HG03575 (cell line): ENCODE measurements at regions not wholly inside any gene's neighbourhood (a gene's known extent, or its start where the extent isn't known, plus 50 kb on each side); places are given as distances from the start of the nearest gene placed in this dataset.
"Not testable (repeated sequence)": the region's sequence is repeated elsewhere in the genome, so short reads cannot be mapped to it uniquely, and the experiment has no call there.

ENCODE experiments used
- ATAC-seq: cut with Tn5 transposase; IDR thresholded peaks from one replicate; pipeline ENCODE4 v1.9.1; 2021; ENCODE audit not compliant: unreplicated experiment, insufficient number of reproducible peaks, low FRiP score; ENCODE audit errors: extremely low read depth

- ATAC-seq, result not testable (repeated sequence)
Measured at GRCh38 chr15:20473465-20473864, 68.1 kb downstream of the GOLGA6L6 start.

GRCh38 chr15:20472983-20473382 is 68.6 kb downstream of the GOLGA6L6 start:
- not testable (repeated sequence) for ATAC-seq

- not testable (repeated sequence) for ATAC-seq
Measured at GRCh38 chr15:20470810-20471209, 70.8 kb downstream of the GOLGA6L6 start.

- not testable (repeated sequence) for ATAC-seq
Measured at GRCh38 chr15:20441138-20441537, 100.5 kb downstream of the GOLGA6L6 start.

GRCh38 chr15:20440390-20440789 is 101.2 kb downstream of the GOLGA6L6 start:
- not testable (repeated sequence) for ATAC-seq

- ATAC-seq, result not testable (repeated sequence)
Measured at GRCh38 chr15:20439111-20439510, 102.5 kb downstream of the GOLGA6L6 start.

- ATAC-seq, result not testable (repeated sequence)
Measured at GRCh38 chr15:20438255-20438654, 103.3 kb downstream of the GOLGA6L6 start.

- not testable (repeated sequence) for ATAC-seq
Measured at GRCh38 chr15:20433468-20433867, 108.1 kb downstream of the GOLGA6L6 start.

GRCh38 chr15:20430495-20430894 is 111.1 kb downstream of the GOLGA6L6 start:
- ATAC-seq, result not testable (repeated sequence)

GRCh38 chr15:20420710-20421109 is 120.9 kb downstream of the GOLGA6L6 start:
- not testable (repeated sequence) for ATAC-seq

- not testable (repeated sequence) for ATAC-seq
Measured at GRCh38 chr15:20416618-20417017, 125.0 kb downstream of the GOLGA6L6 start.

GRCh38 chr15:20409667-20410198 is 131.9 kb downstream of the GOLGA6L6 start:
- ATAC-seq, result not testable (repeated sequence)

- no peak for ATAC-seq
Measured at GRCh38 chr15:20409247-20409646, 132.4 kb downstream of the GOLGA6L6 start.

- ATAC-seq, result no peak
Measured at GRCh38 chr15:20407553-20407952, 134.0 kb downstream of the GOLGA6L6 start.

GRCh38 chr15:20404571-20404970 is 137.0 kb downstream of the GOLGA6L6 start:
- not testable (repeated sequence) for ATAC-seq

GRCh38 chr15:20402586-20402985 is 139.0 kb downstream of the GOLGA6L6 start:
- not testable (repeated sequence) for ATAC-seq

- not testable (repeated sequence) for ATAC-seq
Measured at GRCh38 chr15:20401058-20401457, 140.5 kb downstream of the GOLGA6L6 start.

GRCh38 chr15:20398680-20399079 is 142.9 kb downstream of the GOLGA6L6 start:
- ATAC-seq, result not testable (repeated sequence)

- ATAC-seq, result not testable (repeated sequence)
Measured at GRCh38 chr15:20388161-20388560, 153.4 kb downstream of the GOLGA6L6 start.

GRCh38 chr15:20386198-20386597 is 155.4 kb downstream of the GOLGA6L6 start:
- ATAC-seq, result no peak

- not testable (repeated sequence) for ATAC-seq
Measured at GRCh38 chr15:20380199-20380598, 161.4 kb downstream of the GOLGA6L6 start.
